ENCODE measurements at regions not wholly inside any gene's neighbourhood (a gene's known extent, or its start where the extent isn't known, plus 50 kb on each side); places are given as distances from the start of the nearest gene placed in this dataset.
A peak's percentile ranks its signal among the peaks of the same experiment; 100 is the strongest.

DNA sequence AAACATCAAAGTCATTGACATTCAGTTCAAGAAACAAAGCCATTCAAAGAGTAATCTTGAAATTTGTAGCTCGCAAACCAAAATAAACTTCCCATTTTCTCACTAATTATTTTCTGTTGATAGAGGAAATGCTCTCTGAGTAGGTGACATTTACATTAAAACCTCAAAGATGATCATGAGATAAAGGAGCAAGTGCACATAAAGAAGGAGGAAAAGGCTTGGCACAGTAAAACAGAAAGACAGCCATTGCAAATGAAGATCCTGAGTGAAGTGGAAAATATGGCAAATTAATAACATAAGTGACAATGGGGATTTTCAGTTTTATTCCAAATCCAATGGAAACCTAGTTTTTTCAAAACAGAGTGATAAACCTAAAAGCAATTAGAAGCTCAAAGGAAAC is 2320.8 kb downstream of the ARAP2 start:
- H3K4me1 ChIP-seq (ENCODE audit: insufficient read depth, low read length, poor library complexity, severe bottlenecking): peaks cover 27% of the 10 kb centered on the region
- no peaks in the 10 kb centered on the region for H3F3A ChIP-seq (ENCODE audit: low read depth)
- no peaks in the 10 kb centered on the region for H3K79me2 ChIP-seq (ENCODE audit: insufficient read depth, low read length)
- no peaks in the 10 kb centered on the region for H3K27me3 ChIP-seq (ENCODE audit: insufficient read depth, low read length, poor library complexity, severe bottlenecking)
- H4K20me1 ChIP-seq (ENCODE audit: insufficient read depth, low read length, poor library complexity, severe bottlenecking): no peaks in the 10 kb centered on the region
- peak overlapping the region; percentile 19 for H3K9ac ChIP-seq (ENCODE audit: low read depth, low read length, poor library complexity, severe bottlenecking)
- H3K9me2 ChIP-seq (replicated peaks; ENCODE audit: low read depth, low read length): no peaks in the 10 kb centered on the region
- H3K4me3 ChIP-seq (ENCODE audit: low read length, poor library complexity, severe bottlenecking): peak overlapping the region; percentile 61
- H3K9me3 ChIP-seq (ENCODE audit: insufficient read depth, low read depth, low read length): no peaks in the 10 kb centered on the region
- H2AFZ ChIP-seq (ENCODE audit: low read length): 0 out of 2 replicates have a peak overlapping the region, but pooled peaks have one; percentile 5
- peak overlapping the region; percentile 74 for H3K4me2 ChIP-seq (ENCODE audit: low read depth, low read length, poor library complexity, severe bottlenecking)
- H3K36me3 ChIP-seq (ENCODE audit: insufficient read depth, low read length): no peaks in the 10 kb centered on the region
- no peak for TF ChIP-seq CTCF (conservative IDR thresholded peaks at IDR 0.05; ENCODE audit: low read length)
- no peak for TF ChIP-seq EZH2phosphoT487 (IDR thresholded peaks at IDR 0.05; ENCODE audit: borderline replicate concordance)

DNA sequence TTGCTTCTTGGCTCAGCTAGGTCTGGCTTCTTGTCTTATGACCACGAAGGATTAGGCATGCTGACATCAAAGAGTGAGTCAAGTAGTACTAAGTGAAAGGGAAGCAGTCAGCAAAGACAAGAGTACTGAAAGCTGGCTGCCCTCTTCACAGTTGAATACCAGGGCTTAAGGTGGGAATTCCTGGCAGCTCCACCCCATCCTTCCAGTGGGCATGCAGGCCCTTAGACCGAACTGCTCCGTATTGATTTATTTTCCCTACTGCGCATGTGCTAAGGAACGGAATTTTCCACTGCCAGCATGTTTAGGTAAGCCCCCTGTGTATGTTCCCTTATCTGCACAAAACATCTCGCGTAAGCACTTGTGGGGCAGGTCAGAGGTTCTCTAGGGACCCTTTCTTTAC is 2320.1 kb downstream of the ARAP2 start:
- H3K79me2 ChIP-seq (ENCODE audit: insufficient read depth, low read length): no peaks in the 10 kb centered on the region
- H3K9me2 ChIP-seq (replicated peaks; ENCODE audit: low read depth, low read length): no peaks in the 10 kb centered on the region
- H3K36me3 ChIP-seq (ENCODE audit: insufficient read depth, low read length): no peaks in the 10 kb centered on the region
- no peaks in the 10 kb centered on the region for H4K20me1 ChIP-seq (ENCODE audit: insufficient read depth, low read length, poor library complexity, severe bottlenecking)
- H3F3A ChIP-seq (ENCODE audit: low read depth): no peaks in the 10 kb centered on the region
- H2AFZ ChIP-seq (ENCODE audit: low read length): peak overlapping the region; percentile 72
- H3K9me3 ChIP-seq (ENCODE audit: insufficient read depth, low read depth, low read length): no peaks in the 10 kb centered on the region
- no peaks in the 10 kb centered on the region for H3K27me3 ChIP-seq (ENCODE audit: insufficient read depth, low read length, poor library complexity, severe bottlenecking)
- H3K4me3 ChIP-seq (ENCODE audit: low read length, poor library complexity, severe bottlenecking): peak overlapping the region; percentile 61
- peak overlapping the region; percentile 19 for H3K9ac ChIP-seq (ENCODE audit: low read depth, low read length, poor library complexity, severe bottlenecking)
- H3K4me2 ChIP-seq (ENCODE audit: low read depth, low read length, poor library complexity, severe bottlenecking): peak overlapping the region; percentile 74
- TF ChIP-seq CTCF (conservative IDR thresholded peaks at IDR 0.05; ENCODE audit: low read length): no peak
- TF ChIP-seq EZH2phosphoT487 (IDR thresholded peaks at IDR 0.05; ENCODE audit: borderline replicate concordance): no peak
- peaks cover 27% of the 10 kb centered on the region for H3K4me1 ChIP-seq (ENCODE audit: insufficient read depth, low read length, poor library complexity, severe bottlenecking)

DNA sequence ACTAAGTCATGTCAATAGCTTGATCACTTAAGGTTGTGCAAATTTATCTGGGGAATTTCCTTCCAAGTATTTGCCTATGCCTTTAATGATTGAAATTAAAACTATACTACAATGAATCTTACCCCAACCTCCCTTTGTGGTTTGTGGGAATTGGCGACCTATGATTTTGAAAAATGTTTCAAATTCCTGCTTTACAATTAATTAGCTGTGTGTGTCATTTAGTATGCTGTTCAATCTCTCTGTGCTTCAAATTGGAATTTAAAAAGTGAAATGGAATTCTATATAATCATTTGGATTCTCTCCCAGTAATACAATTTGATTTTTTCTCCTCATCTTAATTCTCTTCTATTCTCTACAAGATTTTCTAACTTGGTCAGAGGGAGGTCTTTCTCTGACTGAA is 2319.5 kb downstream of the ARAP2 start:
- Histone ChIP-seq H2AFZ (ENCODE audit: low read length) (peak overlapping the region; percentile 72; the same call in 1 of the 2 replicates), H3K4me3 (ENCODE audit: low read length, poor library complexity, severe bottlenecking) (peak overlapping the region; percentile 61), H3K9me3 (ENCODE audit: insufficient read depth, low read depth, low read length) (no peaks in the 10 kb centered on the region), H3K36me3 (ENCODE audit: insufficient read depth, low read length) (no peaks in the 10 kb centered on the region), H3K79me2 (ENCODE audit: insufficient read depth, low read length) (no peaks in the 10 kb centered on the region), H3K4me1 (ENCODE audit: insufficient read depth, low read length, poor library complexity, severe bottlenecking) (peaks cover 27% of the 10 kb centered on the region), H4K20me1 (ENCODE audit: insufficient read depth, low read length, poor library complexity, severe bottlenecking) (no peaks in the 10 kb centered on the region), H3K4me2 (ENCODE audit: low read depth, low read length, poor library complexity, severe bottlenecking) (peak overlapping the region; percentile 74), H3K9me2 (replicated peaks; ENCODE audit: low read depth, low read length) (no peaks in the 10 kb centered on the region), H3F3A (ENCODE audit: low read depth) (no peaks in the 10 kb centered on the region), H3K9ac (ENCODE audit: low read depth, low read length, poor library complexity, severe bottlenecking) (peak overlapping the region; percentile 19), H3K27me3 (ENCODE audit: insufficient read depth, low read length, poor library complexity, severe bottlenecking) (no peaks in the 10 kb centered on the region)
- no peak for TF ChIP-seq CTCF (conservative IDR thresholded peaks at IDR 0.05; ENCODE audit: low read length)
- no peak for TF ChIP-seq EZH2phosphoT487 (IDR thresholded peaks at IDR 0.05; ENCODE audit: borderline replicate concordance)

All from Loucy (cell line).